CD4-positive, alpha-beta T cell treated with Interferon gamma for 1 hour (primary cell): ENCODE measurements at regions not wholly inside any gene's neighbourhood (a gene's known extent, or its start where the extent isn't known, plus 50 kb on each side); places are given as distances from the start of the nearest gene placed in this dataset.

ENCODE experiments used
- DNase-seq: peaks from one replicate; pipeline ENCODE4 v3.0.0-alpha.2; 2020

DNA sequence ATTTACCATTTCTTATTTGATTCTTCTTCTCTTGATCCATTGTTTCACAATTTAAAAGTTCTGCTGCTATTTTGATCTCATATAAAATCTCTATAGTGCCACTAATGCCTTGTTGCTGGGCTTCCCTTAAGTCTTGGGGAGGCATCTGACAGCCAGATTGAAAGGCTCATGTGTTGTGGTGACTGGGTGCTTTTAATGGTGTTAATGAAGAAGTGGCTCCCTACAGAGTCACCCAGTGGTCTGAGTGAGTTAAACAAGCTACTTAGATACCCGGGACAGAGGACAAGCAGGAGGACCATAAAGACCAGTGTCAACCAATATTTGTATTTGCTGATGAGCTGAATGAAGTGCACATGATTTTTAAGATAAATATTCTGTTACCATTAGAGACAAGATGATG is 176.4 kb upstream of the HABP2 start:
- DNase-seq: no peak

DNA sequence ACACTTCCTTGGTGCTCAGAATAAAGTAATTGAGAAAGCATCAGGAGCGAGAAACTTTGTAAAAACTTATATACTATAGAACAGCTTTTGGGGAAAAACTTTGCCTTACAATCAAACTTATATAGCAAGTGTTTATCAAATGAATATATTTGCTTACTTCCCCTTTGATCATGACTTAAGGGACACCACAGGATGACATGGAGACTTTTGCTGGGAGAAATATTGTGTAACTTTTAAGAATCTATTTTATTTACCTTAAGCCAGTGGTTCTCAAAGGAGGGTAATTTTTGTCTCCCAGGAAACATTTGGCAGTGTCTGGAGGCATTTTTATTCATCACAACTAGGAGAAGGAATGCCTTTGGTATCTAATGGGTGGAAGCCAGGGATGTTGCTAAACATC is 173.8 kb upstream of the HABP2 start:
- no peak for DNase-seq

DNA sequence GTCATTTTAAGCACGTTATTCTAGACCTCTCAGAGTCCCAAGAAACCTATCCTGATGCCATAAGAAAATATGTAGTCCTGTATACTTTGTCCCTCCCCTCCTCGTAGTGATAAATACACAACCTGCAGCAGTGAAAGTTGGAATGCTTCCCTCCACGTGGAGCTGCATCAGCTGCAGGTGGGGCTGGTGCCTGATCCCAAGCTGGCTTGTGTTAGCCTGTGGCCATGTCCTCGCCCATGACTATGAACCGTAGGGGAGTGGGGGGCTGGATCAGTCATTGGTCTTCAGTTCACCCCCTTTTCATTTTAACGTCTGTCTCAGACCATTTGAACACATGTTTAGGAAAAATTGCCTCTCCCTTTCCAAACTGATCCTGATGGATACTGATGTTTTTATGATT is 171.4 kb upstream of the HABP2 start:
- no peak for DNase-seq

DNA sequence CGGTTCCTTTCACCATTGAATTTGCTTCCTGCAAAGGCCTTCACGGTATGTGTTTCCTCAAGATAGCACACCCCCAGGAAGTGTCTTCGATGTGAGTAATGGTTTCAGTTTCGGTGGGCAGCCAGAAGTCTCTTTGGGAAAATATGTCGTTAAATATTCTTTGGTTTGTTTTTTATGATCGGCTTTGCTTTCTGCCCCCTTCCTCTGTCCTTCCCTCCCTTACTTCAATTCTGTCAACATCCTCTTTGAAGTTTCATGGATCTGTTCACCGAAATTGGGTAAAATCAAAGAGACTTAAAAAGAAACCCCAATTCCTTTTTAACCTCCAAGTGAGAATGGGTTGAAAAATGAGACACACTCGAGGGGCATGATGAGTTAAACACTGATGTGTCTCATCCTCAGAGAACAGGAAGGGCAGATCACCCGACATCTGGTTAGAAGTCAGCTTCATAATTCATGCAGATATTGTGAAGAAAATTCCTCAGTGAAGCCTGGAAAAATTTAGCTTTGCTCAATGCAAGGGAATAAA is 170.8 kb upstream of the HABP2 start:
- DNase-seq: peak; percentile 24

DNA sequence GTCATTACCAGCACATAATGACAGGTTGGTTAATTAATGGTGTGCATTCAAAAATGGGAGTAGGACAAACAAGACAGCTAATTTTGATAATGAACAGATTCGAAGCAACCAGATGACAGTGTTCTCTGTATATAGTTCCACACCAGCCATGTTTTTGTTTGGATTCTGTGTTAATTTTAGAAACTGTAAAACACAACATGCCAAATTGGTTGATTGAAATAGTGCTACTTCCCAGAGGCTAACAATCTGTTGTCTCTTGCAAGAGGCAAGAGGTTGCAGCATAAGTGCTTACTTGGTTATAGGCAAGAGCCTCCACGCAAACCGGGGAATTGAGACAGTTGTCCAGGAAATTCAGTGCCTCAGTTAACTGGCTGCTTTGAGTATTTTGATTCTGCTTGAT is 170.2 kb upstream of the HABP2 start:
- no peak for DNase-seq

DNA sequence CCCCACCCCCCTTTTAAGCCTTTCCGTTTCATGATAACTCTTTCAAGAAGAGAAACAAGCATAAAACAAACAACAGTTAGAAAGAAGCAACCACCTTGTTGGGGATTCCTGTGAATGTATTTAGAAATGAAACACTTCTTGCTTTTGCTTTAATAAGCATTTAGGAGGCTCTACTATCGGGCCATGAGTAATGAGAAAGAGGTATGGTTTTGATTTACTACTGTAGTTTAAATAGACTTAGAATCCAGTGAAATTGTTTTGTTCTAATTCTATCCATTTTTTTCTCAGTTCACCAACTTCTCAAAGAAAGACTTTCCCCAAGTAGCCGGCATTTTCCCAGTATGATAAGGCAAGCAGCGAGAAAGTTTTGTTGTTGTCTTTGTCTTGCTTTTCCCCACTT is 168.7 kb upstream of the HABP2 start:
- DNase-seq: no peak

DNA sequence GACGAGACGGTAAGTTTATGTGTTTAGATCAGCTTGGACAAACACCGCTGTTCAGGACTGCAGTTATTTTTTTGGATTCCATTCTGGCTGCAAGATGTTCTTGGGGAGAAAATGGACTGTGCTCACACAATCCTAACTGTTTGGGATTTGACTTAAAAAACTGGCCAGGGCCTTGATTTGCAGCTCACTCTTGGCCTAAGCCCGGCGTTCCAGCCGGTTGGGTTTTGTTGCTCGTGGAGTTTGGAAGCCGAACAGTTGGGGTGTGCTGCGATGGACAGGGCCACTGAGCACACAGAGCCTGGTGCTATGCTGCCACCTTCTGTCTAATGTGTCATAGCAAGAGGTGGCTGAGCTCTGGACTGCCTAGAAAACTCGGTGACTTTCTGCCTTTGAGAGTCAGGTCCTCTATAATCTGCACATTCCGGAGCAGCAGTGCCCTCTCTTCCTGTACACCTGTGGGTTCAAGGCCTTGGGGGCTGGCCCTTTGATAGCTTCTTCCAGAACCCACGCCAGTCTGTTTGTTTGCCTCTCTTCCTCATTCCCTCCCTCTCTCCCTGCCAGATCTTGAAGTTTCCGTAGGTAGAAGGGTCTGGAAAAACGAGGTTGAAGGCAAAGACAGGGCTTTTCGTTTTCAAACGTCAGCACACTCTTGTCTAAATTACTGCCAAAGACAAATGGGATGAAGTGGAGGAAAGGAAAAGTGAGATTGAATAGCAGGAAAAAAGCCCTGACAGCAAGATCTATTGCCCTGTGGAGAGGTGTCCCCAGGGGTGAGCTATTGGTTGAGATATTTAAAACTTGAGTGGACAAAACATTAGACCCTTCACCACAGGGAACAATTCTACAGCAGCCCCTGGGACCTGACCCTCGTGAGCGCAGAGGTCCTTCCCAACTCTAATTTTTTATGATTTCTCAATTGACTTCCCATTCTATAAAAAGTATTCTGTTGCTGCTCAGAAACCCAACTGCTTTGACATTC is 167.5 kb upstream of the HABP2 start:
- peak; percentile 66 for DNase-seq

DNA sequence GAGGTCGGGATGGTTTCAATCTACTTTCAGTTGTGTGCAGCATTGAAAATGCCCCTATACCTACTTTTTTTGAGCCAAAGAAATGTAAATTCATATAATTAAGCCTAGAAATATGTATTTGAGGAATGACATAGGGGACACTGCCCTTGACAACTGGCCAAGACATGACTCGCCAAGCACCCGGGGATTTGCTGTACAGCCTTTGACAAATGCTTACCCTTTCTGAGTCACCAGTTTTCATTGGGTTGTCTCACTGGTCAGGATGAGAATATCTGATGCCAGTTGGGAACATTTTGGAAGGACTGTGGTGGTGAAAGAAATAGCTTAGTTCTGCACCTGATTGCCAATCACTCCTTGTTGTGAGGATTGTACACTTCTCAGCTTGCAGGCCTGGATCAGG is 166.8 kb upstream of the HABP2 start:
- no peak for DNase-seq

DNA sequence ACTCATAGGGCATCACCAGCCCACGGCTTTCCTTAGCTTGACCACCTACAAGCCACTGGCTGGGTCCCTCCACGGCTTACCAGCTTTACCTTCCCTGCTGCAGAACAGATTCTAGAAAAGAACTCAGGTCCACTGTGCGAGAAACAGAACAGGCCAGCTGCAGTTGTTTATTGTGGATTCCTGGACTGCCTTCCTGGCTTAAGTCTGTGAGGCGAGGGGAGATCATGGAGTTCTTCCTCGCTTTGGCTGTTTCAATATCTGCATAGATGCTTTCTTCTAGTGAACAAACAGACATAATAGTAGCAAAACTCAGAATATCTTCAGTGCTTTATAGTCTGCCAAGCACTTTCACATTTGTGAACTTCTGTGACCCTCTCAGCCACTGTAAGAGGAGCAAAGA is 162.9 kb upstream of the HABP2 start:
- DNase-seq: no peak

DNA sequence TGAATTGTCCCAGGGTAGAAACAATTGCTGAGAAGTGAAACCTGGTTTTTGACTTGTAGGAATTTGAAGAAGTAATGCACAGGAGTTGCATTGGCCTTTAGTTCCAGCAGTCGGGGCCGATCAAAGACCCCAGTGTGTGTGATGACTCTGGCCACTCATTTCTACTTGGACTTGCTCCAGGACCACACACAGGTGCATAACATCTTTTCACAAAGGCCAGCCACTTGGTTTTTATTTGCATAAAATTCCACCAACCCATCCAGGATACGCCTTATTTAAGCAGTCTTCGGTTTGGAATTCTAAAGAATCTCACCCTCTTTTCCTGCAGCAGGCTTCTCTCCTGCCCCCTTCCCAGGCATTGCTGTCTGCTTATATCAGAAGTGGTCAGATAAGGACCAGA is 162.0 kb upstream of the HABP2 start:
- no peak for DNase-seq

DNA sequence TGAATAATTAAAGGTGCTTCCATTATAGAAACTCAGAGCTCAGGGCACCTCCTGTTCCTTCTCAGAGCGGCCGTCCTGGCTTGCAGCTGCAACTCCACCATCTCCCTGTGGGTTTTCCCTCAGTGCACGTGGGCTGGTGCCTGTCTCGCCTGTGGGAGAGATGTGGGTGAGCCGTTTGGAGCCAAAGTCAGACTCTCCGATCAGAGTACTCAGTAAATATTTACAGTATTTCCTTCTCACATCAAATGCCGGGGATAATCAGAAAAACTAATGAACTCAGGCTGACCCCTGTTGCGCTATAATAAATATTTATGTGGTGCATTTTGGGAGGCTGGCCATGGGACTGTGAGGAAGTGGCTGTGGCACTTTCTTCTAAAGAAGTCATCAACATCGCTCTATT is 155.8 kb upstream of the HABP2 start:
- DNase-seq: no peak

DNA sequence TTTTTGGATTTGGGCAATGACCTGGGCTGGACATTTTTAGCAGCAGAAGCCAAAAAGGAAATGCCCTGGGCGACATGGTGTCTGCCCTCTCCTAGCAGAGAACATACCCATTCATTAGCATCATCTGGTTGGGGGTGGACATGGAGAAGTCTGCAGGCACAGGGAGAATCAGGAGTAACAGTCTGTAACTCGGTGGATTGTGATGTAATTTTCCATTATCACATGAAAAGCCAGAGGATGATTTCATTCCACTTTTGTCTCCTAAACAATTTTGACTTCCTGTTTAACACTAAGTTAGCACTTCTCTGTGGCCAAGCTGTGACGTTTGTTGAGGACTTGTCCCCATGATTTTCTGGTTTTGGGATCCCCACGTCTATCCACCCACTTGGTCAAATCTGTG is 153.8 kb upstream of the HABP2 start:
- DNase-seq: no peak

DNA sequence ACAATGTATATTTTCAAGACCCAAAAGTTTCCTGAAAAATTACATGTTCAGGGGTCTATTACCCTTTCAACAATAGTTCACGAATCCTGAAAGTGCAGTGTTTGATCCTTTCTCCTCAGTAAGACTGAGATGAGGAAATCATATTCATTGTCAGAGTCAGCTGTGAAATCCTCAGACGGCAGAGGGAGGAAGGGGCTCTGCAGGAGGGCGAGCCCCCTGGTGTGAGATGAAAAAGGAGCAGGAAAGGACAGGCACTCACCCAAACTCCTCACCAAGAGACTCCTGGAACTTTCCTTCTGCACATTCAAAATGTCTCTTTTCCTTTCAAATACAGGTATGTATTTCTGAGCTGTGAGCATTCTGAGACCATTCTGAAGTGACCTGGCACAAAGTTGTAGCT is 150.3 kb upstream of the HABP2 start:
- DNase-seq: no peak

DNA sequence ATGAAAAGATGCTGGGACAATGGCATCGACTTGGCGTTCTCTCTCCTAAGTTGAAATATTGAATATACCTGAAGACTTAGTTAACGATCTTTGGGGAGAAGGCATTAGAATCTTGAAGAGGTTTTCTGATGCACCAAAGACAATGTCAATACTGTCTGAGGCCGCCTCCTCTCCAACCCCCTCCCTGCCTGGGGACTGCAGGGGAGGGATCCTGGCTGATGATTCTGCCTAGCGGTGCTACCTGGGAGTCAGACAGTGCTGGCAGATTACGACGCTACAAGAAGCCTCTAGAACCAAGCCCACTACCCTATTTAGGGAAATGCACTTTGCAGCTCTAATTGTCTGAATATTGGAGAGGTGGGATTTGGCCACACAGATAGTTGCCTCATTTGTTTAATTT is 145.6 kb upstream of the HABP2 start:
- DNase-seq: no peak

DNA sequence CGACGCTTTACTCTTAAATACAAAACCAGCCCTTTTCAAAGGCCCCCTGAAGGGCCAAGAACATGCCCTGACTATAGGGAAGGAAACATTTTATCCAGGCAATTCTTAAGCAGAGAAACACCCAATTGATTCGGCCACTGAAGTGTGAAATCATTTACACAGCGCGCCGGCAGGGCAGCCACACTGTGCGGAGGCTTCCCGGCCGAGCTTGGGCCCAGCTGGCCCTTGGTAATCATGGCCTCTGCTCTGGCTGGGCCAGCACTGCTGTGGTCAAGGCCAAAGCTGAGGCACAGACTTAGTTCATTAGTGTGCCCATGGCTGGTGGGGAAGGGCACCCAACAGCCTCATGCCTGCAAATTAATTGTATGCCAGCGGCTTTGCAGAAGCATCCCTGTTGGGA is 143.7 kb upstream of the HABP2 start:
- DNase-seq: no peak

DNA sequence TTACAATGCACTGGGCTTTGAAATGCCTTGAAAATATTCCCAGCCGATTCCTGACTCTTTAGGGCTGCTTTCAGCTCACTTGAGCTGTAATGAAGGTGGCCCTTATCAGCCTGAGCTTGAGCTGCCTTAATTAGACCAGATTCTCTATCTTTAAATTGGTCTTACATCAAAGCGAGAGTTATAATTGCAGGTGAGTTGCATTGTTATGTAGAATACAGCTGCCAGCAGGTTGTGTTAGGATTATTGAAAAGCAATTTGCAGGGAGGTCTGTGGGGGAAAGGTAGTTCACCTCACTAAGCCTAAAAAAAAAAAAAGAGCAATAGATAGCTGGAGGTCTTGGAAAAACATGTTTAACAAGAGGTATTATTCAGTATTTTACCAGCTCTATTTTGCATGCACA is 142.2 kb upstream of the HABP2 start:
- DNase-seq: no peak

DNA sequence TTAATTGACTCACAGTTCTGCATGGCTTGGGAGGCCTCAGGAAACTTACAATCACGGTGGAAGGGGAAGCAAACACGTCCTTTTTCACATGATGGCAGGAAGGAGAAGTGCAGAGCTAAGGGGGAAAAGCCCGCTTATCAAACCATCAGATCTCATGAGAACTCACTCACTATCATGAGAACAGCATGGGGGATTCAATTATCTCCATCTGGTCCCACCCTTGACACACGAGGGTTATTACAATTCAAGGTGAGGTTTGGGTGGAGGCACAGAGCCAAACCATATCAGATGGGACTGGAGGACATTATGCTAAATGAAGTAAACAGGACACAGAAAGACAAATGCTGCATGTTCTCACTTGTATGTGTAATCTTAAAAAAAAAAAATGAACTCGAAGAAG is 141.4 kb upstream of the HABP2 start:
- no peak for DNase-seq

DNA sequence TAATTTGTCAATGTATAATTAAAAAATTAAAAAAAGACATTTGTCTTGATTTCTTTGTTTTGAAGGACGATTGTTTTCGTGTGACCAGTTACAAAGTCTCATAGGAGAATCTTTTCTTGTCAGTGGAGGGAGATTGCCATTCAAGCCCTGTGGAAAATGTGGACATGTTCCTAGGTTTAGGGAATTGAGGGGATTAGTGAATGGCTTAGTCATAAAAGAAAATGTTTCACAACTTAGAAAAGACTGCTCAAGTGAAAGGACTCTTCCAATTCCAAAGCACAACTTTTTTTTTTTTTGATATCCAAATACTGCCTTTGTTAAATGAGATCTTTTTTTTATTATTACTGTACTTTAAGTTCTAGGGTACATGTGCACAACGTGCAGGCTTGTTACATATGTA is 140.7 kb upstream of the HABP2 start:
- no peak for DNase-seq

DNA sequence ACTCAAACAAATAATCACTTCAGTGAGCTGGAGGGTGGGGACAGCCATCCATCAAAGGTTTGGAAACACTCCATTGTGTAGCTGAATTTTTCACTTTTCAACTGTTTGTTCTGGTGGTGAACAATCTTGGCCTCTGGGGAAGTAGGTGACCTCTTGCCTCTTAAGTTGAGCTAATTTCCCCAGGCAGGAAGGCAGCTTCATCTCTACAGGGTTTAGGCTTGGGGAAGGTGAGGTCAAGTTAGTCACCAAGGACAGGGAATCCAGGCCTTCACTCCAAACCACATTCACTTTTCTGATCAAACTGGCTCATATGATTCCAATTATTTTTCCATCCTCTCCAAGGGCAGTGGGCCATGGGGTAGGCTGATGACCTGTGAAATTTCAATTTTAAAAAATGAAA is 138.3 kb upstream of the HABP2 start:
- DNase-seq: no peak

DNA sequence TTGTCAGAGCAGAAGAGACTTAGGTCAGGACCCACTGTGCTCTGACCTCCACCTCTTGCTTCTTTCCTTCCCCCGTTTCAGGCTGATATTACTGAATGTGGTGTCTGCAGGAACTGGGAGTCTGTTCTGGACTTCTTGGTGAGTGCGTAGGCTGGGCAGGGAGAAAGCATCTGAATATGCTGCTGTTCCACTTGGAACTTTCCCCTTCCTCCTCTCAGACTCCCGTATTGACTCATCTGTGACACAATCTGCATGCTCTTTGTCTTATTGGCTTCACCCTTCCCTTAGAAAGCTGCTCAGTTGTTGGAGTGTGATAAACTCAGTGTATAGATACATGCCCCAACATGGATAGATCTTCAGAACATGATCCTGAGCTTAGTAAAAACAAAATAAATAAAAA is 137.6 kb upstream of the HABP2 start:
- no peak for DNase-seq

DNA sequence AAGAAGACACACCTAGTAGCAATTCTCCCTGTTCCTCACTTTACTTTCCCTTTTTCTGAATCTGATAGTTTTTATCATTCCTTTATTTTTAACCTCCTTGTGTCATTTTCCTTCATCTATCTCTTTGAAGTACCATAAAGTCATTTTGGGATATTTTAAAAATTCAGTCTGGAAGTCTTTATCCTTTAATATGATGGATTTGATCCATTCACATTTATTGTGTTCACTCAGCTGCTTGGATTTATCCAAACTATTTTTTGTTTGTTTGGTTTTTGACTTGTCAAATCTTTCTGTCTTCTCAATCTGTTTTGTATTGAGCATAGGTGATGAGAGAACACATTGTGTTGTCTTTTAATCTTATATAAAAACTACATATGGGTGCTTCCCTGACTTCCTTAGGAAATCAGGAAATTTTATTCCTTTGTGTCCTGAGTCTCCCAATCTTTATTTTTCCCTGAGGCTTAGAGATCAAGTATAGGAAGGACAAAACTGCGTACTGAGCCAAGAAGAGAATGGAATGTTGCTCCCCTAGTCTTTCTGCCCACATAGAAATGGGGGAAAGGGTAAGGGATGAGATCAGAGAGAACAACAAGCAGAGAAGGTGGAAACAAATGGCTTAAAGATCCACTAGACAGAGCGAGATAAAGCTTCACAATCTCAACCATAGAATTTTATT is 132.7 kb upstream of the HABP2 start:
- no peak for DNase-seq

DNA sequence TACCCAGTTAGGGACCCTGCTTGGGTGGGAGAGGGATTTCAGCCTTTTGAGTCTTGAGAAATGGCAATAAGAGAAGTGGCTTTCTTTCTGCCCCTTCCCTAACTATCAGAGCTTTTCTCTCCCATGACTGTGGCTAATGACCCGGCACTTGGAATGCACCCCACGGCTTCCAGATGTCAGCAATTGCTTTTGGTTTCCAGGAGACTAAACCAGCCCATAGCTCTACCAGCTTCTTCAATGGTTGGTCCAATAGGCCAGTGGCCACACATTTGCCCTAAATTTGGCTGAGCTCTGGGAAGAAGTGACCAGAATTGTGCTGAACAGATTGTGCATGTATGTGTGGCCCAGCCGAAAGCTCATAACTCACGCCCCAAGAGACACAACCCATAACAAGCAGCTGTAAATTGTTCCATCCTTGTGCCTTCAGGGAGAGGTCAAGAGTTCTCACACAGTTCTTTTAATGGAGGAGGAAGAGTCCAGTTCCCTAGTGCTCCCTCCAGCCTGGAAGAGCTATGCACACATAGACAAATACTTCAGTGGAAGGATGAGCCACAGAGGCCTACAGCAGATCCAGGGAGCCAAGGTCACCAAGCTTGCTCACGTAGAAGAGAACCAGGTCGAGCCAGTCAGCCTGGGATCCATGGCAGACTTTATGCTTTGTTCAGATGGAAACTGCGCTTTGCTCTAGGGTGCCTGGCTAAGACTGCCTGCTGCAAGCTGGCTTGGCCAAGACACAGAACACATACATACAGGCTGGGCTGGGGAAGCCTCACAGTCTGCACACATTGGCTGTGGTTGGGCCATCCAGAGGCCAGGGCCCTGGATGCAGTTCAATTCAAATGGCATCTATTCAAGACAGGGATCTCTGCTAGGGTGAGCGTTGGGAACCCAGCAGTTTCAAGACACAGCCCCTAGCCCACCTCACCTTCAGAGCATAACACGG is 131.8 kb upstream of the HABP2 start:
- DNase-seq: no peak

DNA sequence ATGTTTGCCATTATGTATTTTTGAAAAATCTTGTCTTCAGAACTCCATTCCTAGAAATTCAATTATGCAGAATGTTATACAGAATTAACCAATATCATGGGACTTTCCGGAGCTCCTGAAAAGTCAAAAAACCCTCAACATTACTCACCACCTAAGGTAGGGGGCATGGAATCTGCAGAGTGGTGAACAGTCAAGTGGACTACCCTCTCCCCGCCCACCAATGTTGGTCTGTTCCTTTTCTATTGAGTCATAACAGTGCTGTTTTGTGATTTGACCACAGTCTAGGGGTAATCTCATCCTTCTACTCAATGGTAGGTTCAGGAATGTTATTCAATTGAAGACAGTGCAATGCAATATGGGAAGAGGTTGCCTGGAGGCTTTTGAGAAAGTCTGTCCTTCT is 130.5 kb upstream of the HABP2 start:
- no peak for DNase-seq
